HEK293 (cell line): ENCODE measurements at regions not wholly inside any gene's neighbourhood (a gene's known extent, or its start where the extent isn't known, plus 50 kb on each side); places are given as distances from the start of the nearest gene placed in this dataset.

Source experiments
- CTCF ChIA-PET: fragments of 350-600 bp; formaldehyde crosslinking; extraction: SDS; loops from one replicate; lab custom pipeline; 2021; ENCODE audit warnings: antibody characterized with exemption; lab: Yijun Ruan, JAX
- POLR2A ChIA-PET: fragments of 300-600 bp; formaldehyde crosslinking; extraction: SDS; loops from one replicate; lab custom pipeline; 2020; ENCODE audit warnings: antibody characterized with exemption, inconsistent platforms; lab: Yijun Ruan, JAX
- H3K27ac ChIP-seq: fragments of 200-500 bp; sonication (Bioruptor generic); 2 replicates; pipeline ENCODE4 v1.5.1; 2014; ENCODE audit warnings: low read depth, low read length, control low read depth, inconsistent platforms; ENCODE audit errors: extremely low read depth
- H3K36me3 ChIP-seq, 2 experiments: fragments of 200-500 bp in 1 of 2; sonication (Bioruptor generic) in 1 of 2; 1 replicate in 1 of 2; 2 replicates in 1 of 2; pipeline ENCODE4 v1.5.1; 2014 to 2017; ENCODE audit warnings: inconsistent platforms in 2 of 2, low read length in 2 of 2; ENCODE audit not compliant: control insufficient read depth in 2 of 2, insufficient read depth in 1 of 2
- H3K4me1 ChIP-seq: fragments of 200-500 bp; sonication (Bioruptor generic); 2 replicates; pipeline ENCODE4 v1.5.1; 2014; ENCODE audit warnings: mild to moderate bottlenecking, low read length, inconsistent platforms; ENCODE audit not compliant: control insufficient read depth, insufficient read depth
- H3K4me3 ChIP-seq: 2 replicates; pipeline ENCODE4 v1.5.1; 2011; ENCODE audit warnings: low read depth, mild to moderate bottlenecking, control low read depth, low read length, moderate library complexity
- H3K9me3 ChIP-seq: fragments of 200-500 bp; sonication (Bioruptor generic); 2 replicates; pipeline ENCODE4 v1.5.1; 2014; ENCODE audit warnings: low read depth, low read length, inconsistent platforms; ENCODE audit not compliant: control insufficient read depth, insufficient read depth
- MEIS1 ChIP-seq: sonication (generic); formaldehyde crosslinking; IDR thresholded peaks from 2 replicates; pipeline ENCODE4 v1.8.1; 2022; ENCODE audit warnings: missing genetic modification reagents, mild to moderate bottlenecking, borderline replicate concordance
- MYNN ChIP-seq: fragments of 450-650 bp; formaldehyde crosslinking; IDR thresholded peaks from 2 replicates; pipeline ENCODE4 v1.5.1; 2016; ENCODE audit warnings: missing biosample characterization, missing genetic modification characterization, borderline replicate concordance
- YY2 ChIP-seq: fragments of 450-650 bp; formaldehyde crosslinking; IDR thresholded peaks from 2 replicates; pipeline ENCODE4 v1.5.1; 2016; ENCODE audit warnings: missing biosample characterization, missing genetic modification characterization
- ZNF175 ChIP-seq: fragments of 450-650 bp; formaldehyde crosslinking; IDR thresholded peaks from 2 replicates; pipeline ENCODE4 v1.5.1; 2016; ENCODE audit warnings: missing biosample characterization, missing genetic modification characterization
- ZNF19 ChIP-seq: fragments of 450-650 bp; formaldehyde crosslinking; IDR thresholded peaks from 2 replicates; pipeline ENCODE4; 2016; ENCODE audit warnings: missing biosample characterization, missing genetic modification characterization, low read depth
- ZNF202 ChIP-seq: fragments of 450-650 bp; formaldehyde crosslinking; IDR thresholded peaks from 2 replicates; pipeline ENCODE4 v1.5.1; 2016; ENCODE audit warnings: missing biosample characterization, missing genetic modification characterization, borderline replicate concordance
- ZNF426 ChIP-seq: fragments of 450-650 bp; formaldehyde crosslinking; IDR thresholded peaks from 2 replicates; pipeline ENCODE4 v1.5.1; 2017; ENCODE audit warnings: missing biosample characterization, missing genetic modification characterization, mild to moderate bottlenecking, inconsistent platforms, moderate library complexity
- ZNF560 ChIP-seq: fragments of 450-650 bp; formaldehyde crosslinking; IDR thresholded peaks from 2 replicates; pipeline ENCODE4 v1.5.1; 2017; ENCODE audit warnings: missing biosample characterization, missing genetic modification characterization, borderline replicate concordance
- ZNF610 ChIP-seq: fragments of 450-650 bp; formaldehyde crosslinking; IDR thresholded peaks from 2 replicates; pipeline ENCODE4 v1.5.1; 2016; ENCODE audit warnings: missing biosample characterization, missing genetic modification characterization, borderline replicate concordance
- TF ChIP-seq, protein P1 (sequence below): fragments of 450-650 bp; formaldehyde crosslinking; IDR thresholded peaks from 2 replicates; pipeline ENCODE4 v1.5.1; 2016; ENCODE audit warnings: missing biosample characterization, missing genetic modification characterization
- TF ChIP-seq, protein P2 (sequence below): fragments of 450-650 bp; formaldehyde crosslinking; IDR thresholded peaks from 2 replicates; pipeline ENCODE4 v1.5.1; 2016; ENCODE audit warnings: missing biosample characterization, missing genetic modification characterization
- TF ChIP-seq, protein P3 (sequence below): fragments of 450-650 bp; formaldehyde crosslinking; IDR thresholded peaks from 2 replicates; pipeline ENCODE4 v1.5.1; 2016; ENCODE audit warnings: missing biosample characterization, missing genetic modification characterization
- TF ChIP-seq, protein P4 (sequence below): fragments of 450-650 bp; formaldehyde crosslinking; IDR thresholded peaks from 2 replicates; pipeline ENCODE4 v1.5.1; 2016; ENCODE audit warnings: missing biosample characterization, missing genetic modification characterization
- TF ChIP-seq, protein P5 (sequence below): fragments of 450-650 bp; formaldehyde crosslinking; IDR thresholded peaks from 2 replicates; pipeline ENCODE4 v1.5.1; 2016; ENCODE audit warnings: missing biosample characterization, missing genetic modification characterization, low read depth

DNA sequence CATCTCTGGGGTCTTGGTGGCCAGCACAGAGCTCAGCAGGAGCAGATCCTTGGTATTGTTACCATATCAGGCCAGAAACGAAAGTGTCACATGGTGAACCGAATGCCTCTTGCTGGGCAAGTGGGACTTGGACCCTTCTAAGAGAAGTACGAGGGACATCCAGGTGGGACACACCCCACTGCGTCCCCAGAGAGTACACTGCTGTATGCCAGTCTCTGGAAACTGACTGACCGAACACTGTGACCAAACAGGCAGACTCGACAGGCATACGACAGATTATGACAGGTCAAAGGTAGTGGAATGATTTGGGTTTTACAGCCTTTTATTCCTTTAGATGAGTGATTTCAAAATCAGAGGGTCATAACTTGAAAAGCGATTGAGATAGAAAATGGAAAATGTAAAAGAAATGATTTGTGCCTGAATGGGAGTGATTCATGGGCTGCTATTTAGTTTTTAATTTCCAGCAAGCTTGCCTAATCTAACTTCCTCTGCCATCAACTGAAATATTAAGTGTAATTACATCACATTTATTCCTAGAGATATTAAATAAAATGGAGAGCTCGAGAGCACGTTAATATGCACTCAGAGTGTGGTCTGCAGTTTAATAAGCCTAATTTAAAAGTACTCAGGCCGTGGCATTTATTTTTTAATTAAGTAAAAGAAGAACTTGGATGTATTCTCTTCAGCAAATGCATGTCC lies 63.4 kb upstream of the CTXND1 start:
- Histone ChIP-seq H3K4me1 (no peaks in the 10 kb centered on the region), H3K9me3 (no peaks in the 10 kb centered on the region), H3K36me3 (no peaks in the 10 kb centered on the region), H3K27ac (no peak overlapping the region), H3K4me3 (no peak overlapping the region)
- ChIA-PET CTCF (no interaction called here), POLR2A (no interaction called here)
- TF ChIP-seq ZNF175 (tag by site-specific recombination) (no peak), ZNF610 (tag by site-specific recombination) (no peak), ZNF19 (no peak), MYNN (tag by site-specific recombination) (no peak), ZNF426 (no peak), ZNF202 (tag by site-specific recombination) (no peak), MEIS1 (CRISPR knock-in tag) (no peak), YY2 (tag by site-specific recombination) (no peak), ZNF560 (no peak)
- TF ChIP-seq, protein P1, sequence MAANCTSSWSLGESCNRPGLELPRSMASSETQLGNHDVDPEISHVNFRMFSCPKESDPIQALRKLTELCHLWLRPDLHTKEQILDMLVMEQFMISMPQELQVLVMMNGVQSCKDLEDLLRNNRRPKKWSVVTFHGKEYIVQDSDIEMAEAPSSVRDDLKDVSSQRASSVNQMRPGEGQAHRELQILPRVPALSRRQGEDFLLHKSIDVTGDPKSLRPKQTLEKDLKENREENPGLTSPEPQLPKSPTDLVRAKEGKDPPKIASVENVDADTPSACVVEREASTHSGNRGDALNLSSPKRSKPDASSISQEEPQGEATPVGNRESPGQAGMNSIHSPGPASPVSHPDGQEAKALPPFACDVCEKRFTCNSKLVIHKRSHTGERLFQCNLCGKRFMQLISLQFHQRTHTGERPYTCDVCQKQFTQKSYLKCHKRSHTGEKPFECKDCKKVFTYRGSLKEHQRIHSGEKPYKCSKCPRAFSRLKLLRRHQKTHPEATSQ (tag by site-specific recombination) = no peak
- TF ChIP-seq, protein P2, sequence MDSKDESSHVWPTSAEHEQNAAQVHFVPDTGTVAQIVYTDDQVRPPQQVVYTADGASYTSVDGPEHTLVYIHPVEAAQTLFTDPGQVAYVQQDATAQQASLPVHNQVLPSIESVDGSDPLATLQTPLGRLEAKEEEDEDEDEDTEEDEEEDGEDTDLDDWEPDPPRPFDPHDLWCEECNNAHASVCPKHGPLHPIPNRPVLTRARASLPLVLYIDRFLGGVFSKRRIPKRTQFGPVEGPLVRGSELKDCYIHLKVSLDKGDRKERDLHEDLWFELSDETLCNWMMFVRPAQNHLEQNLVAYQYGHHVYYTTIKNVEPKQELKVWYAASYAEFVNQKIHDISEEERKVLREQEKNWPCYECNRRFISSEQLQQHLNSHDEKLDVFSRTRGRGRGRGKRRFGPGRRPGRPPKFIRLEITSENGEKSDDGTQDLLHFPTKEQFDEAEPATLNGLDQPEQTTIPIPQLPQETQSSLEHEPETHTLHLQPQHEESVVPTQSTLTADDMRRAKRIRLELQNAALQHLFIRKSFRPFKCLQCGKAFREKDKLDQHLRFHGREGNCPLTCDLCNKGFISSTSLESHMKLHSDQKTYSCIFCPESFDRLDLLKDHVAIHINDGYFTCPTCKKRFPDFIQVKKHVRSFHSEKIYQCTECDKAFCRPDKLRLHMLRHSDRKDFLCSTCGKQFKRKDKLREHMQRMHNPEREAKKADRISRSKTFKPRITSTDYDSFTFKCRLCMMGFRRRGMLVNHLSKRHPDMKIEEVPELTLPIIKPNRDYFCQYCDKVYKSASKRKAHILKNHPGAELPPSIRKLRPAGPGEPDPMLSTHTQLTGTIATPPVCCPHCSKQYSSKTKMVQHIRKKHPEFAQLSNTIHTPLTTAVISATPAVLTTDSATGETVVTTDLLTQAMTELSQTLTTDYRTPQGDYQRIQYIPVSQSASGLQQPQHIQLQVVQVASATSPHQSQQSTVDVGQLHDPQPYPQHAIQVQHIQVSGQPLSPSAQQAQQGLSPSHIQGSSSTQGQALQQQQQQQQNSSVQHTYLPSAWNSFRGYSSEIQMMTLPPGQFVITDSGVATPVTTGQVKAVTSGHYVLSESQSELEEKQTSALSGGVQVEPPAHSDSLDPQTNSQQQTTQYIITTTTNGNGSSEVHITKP (tag by site-specific recombination) = no peak
- TF ChIP-seq, protein P3, sequence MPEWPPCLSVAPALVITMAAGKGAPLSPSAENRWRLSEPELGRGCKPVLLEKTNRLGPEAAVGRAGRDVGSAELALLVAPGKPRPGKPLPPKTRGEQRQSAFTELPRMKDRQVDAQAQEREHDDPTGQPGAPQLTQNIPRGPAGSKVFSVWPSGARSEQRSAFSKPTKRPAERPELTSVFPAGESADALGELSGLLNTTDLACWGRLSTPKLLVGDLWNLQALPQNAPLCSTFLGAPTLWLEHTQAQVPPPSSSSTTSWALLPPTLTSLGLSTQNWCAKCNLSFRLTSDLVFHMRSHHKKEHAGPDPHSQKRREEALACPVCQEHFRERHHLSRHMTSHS (tag by site-specific recombination) = no peak
- TF ChIP-seq, protein P4, sequence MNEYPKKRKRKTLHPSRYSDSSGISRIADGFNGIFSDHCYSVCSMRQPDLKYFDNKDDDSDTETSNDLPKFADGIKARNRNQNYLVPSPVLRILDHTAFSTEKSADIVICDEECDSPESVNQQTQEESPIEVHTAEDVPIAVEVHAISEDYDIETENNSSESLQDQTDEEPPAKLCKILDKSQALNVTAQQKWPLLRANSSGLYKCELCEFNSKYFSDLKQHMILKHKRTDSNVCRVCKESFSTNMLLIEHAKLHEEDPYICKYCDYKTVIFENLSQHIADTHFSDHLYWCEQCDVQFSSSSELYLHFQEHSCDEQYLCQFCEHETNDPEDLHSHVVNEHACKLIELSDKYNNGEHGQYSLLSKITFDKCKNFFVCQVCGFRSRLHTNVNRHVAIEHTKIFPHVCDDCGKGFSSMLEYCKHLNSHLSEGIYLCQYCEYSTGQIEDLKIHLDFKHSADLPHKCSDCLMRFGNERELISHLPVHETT = no peak
- TF ChIP-seq, protein P5, sequence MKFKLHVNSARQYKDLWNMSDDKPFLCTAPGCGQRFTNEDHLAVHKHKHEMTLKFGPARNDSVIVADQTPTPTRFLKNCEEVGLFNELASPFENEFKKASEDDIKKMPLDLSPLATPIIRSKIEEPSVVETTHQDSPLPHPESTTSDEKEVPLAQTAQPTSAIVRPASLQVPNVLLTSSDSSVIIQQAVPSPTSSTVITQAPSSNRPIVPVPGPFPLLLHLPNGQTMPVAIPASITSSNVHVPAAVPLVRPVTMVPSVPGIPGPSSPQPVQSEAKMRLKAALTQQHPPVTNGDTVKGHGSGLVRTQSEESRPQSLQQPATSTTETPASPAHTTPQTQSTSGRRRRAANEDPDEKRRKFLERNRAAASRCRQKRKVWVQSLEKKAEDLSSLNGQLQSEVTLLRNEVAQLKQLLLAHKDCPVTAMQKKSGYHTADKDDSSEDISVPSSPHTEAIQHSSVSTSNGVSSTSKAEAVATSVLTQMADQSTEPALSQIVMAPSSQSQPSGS (tag by site-specific recombination) = no peak
